GM20000 (cell line): ENCODE measurements at regions not wholly inside any gene's neighbourhood (a gene's known extent, or its start where the extent isn't known, plus 50 kb on each side); places are given as distances from the start of the nearest gene placed in this dataset.

Experiments
- DNase-seq: peaks from one replicate; pipeline ENCODE4 v3.0.0; 2012; ENCODE audit warnings: low spot score
- TF ChIP-seq, protein P1 (sequence below): IDR thresholded peaks from 2 replicates; pipeline ENCODE4 v1.5.1; 2012; ENCODE audit warnings: mild to moderate bottlenecking, control low read depth; ENCODE audit errors: extremely low read depth, missing control alignments

DNA sequence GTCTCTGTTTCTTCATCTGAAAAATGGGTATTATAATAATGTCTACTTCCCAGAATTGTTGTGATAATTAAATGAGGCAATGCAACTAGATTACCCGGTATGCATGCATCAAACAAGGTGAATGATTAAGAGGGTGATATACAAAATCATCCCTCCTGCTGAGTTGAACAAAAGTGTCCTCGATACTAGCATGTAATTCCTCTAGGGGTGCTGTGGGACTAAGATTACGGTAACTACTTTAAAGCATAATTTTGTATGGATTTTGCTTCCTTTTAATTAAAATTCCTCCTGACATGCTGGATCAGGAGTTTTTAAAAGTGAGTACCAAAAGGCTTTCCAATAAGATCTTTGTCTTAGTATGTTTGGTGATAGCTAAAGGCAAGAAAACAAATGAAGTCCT is 98.7 kb upstream of the PRMT6 start:
- DNase-seq = no peak
- TF ChIP-seq, protein P1, sequence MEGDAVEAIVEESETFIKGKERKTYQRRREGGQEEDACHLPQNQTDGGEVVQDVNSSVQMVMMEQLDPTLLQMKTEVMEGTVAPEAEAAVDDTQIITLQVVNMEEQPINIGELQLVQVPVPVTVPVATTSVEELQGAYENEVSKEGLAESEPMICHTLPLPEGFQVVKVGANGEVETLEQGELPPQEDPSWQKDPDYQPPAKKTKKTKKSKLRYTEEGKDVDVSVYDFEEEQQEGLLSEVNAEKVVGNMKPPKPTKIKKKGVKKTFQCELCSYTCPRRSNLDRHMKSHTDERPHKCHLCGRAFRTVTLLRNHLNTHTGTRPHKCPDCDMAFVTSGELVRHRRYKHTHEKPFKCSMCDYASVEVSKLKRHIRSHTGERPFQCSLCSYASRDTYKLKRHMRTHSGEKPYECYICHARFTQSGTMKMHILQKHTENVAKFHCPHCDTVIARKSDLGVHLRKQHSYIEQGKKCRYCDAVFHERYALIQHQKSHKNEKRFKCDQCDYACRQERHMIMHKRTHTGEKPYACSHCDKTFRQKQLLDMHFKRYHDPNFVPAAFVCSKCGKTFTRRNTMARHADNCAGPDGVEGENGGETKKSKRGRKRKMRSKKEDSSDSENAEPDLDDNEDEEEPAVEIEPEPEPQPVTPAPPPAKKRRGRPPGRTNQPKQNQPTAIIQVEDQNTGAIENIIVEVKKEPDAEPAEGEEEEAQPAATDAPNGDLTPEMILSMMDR = no peak

DNA sequence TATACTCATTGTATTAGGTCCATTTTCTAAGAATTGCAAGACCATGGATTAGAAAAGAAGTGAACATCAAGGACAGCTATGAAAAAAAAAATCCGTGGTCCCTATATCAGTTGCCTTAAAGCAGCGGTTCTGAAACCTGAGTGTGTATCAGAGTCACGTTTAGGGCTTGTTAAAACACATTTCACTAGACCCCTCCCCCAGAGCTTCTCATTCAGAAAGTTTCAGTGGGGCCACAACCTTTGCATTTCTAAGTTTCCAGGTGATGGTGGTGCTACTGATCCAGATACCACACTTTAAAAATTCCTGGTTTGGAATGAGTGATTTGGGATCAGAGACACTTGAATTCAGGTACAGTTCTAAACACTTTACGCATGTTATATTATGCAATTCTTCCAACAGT is 96.1 kb upstream of the PRMT6 start:
- TF ChIP-seq, protein P1 = no peak
- DNase-seq = peak; percentile 4

DNA sequence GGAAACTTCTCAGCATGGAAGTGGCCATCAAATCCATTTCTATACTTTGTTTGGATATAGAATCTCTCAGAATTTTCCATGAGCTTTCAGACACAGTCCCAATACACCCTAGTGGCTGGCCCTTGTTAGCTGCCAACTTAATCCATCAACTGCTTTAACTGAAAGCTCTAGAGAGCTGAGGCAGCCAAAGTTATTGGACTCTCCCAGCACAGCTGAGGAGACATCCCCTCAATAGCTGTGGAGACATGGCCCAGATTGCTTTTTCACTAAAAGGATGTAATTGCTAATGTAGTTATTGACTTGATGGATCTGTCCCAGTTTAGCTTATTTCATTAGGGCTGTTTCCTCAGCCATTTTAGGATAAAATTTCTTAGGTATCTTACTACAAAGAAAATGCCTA is 94.8 kb upstream of the PRMT6 start:
- DNase-seq = no peak
- TF ChIP-seq, protein P1 = no peak

DNA sequence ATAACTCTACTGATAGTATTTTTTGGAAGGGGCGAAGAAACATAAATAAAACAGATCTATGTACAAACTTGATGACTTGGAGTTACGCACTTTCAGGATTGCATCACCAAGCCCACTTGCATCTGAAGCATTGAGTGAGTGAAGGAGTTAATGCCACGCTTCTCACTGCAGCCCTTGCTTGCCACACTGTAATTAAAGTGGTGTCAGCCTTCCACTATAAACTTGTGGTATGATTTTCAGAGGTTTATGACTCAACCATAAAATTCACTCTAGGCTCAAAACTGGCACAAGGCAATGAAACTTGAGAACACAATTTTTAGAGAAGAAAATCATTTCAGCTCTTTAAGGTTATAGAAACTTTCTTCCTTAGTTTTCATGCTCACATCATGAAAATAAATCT is 93.9 kb upstream of the PRMT6 start:
- TF ChIP-seq, protein P1 = no peak

DNA sequence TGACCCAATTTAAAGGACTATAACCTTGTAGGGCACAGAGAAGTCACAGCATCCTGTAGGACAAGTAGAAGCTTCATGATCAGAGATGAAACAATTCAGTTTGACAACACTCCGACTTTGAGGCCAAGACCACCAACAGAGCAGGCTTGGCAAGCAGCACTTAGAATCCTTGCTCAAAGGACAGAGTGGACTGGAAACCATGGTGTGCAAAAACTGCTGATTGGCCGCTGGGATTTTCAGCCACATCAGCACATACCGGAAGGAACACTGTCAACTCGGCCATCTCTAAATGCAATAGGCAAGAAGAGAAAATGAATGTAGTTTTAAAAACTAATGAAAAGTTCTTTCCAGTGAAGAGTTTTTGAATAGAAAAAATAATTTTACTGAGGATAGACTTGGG is 92.0 kb upstream of the PRMT6 start:
- TF ChIP-seq, protein P1 = no peak
- DNase-seq = no peak

More for the DNA sequence above, 93.9 kb upstream of the PRMT6 start:
- DNase-seq = no peak

DNA sequence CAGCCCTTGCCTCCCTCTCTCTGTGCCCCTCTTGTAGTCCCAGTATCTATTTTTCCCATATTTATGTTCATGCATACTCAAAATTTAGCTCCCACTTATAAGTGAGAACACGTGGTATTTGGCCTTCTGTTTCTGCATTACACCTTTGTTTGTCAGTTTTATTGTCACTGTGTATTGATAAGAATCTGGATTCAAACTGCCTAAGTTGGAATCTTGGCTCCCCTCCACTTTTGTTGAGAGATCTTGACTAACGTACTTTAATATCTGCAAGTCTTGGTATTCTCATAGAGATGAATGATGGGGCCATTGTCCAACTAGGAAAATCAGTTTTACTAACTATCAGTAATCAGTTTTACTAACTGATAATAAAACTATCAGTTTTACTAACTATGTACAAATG is 87.8 kb upstream of the PRMT6 start:
- DNase-seq = no peak

DNA sequence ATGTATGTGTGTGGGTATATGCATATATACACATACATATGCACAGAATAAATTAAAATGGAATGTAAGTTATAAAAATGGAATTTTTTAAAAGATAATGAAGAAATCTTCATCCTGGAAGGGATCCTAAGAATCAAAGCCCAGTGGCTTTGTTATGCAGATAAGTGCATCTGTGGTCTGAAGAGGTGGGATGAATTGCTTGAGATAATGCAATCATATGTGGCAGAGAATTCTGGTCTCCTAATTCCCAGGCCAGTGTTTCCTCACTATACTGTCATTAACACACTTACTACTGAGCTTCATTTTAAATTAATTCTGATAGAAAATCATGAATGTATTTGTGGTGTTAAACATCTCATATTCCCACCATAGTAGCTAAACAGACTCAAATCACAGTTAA is 86.7 kb upstream of the PRMT6 start:
- TF ChIP-seq, protein P1 = no peak
- DNase-seq = no peak

More for the DNA sequence above, 87.8 kb upstream of the PRMT6 start:
- TF ChIP-seq, protein P1 = no peak

DNA sequence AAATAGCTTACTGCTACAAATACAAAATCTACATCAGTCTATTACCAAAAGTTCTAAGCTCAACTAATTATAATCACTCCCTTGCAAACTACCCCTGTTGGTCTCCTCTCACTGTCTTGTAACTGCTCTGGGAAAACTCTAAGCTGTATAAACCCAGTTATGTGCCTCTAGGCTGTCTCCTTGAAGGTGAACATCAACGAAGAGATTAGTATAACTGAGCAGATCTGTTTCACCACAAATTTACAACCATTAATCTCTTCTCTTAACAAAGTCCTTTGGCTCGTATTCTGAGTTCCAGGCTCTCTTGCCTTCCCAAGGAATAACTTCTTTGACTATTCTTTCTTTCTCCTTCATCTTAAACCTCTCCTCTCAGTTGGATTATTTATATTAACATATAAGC is 84.4 kb upstream of the PRMT6 start:
- TF ChIP-seq, protein P1 = no peak

More for the DNA sequence above, 84.4 kb upstream of the PRMT6 start:
- DNase-seq = no peak
